Keratinocyte (primary cell): ENCODE measurements at regions not wholly inside any gene's neighbourhood (a gene's known extent, or its start where the extent isn't known, plus 50 kb on each side); places are given as distances from the start of the nearest gene placed in this dataset.
"Not testable (repeated sequence)": the region's sequence is repeated elsewhere in the genome, so short reads cannot be mapped to it uniquely, and the experiment has no call there.

ENCODE experiments used
- EZH2 ChIP-seq: IDR thresholded peaks from one replicate; pipeline ENCODE4 v1.6.1; 2012; ENCODE audit warnings: inconsistent platforms, mild to moderate bottlenecking, low read length, moderate library complexity
- TF ChIP-seq, protein P1 (sequence below), 3 experiments: IDR thresholded peaks in 1 of 3; conservative IDR thresholded peaks in 1 of 3; optimal IDR thresholded peaks in 1 of 3; 2 replicates in 2 of 3; 3 replicates in 1 of 3; pipeline versions ENCODE3 to v1.5.1; 2011; ENCODE audit warnings: low read length in 3 of 3, mild to moderate bottlenecking in 3 of 3, moderate library complexity in 2 of 3, control low read depth in 1 of 3, inconsistent platforms in 1 of 3; ENCODE audit not compliant: insufficient read depth in 2 of 3; ENCODE audit errors: extremely low read depth in 1 of 3

DNA sequence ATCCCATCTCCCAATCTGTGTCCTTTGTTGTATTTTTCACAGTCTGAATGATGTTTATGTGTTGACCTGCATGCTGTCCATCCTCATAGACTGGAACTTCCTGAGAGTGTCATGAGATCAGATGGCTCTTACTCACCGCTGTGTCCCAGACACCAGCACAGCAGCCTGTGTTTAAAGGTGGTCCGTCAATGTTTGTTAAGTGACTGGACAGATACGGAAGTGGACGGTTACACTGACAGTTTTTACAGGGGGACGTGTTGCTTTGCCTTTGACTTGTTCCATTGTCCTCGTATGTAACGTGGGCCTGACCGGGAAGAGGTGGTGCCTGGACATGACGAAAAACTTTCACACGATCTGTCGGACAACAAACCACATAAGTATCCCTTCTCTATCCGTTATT lies 56.7 kb upstream of the SULF2 start:
- TF ChIP-seq EZH2 = not testable (repeated sequence)
- TF ChIP-seq, protein P1, sequence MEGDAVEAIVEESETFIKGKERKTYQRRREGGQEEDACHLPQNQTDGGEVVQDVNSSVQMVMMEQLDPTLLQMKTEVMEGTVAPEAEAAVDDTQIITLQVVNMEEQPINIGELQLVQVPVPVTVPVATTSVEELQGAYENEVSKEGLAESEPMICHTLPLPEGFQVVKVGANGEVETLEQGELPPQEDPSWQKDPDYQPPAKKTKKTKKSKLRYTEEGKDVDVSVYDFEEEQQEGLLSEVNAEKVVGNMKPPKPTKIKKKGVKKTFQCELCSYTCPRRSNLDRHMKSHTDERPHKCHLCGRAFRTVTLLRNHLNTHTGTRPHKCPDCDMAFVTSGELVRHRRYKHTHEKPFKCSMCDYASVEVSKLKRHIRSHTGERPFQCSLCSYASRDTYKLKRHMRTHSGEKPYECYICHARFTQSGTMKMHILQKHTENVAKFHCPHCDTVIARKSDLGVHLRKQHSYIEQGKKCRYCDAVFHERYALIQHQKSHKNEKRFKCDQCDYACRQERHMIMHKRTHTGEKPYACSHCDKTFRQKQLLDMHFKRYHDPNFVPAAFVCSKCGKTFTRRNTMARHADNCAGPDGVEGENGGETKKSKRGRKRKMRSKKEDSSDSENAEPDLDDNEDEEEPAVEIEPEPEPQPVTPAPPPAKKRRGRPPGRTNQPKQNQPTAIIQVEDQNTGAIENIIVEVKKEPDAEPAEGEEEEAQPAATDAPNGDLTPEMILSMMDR (optimal IDR thresholded peaks at IDR 0.05 in 1 of 3, IDR thresholded peaks at IDR 0.05 in 1 of 3, conservative IDR thresholded peaks at IDR 0.05 in 1 of 3; ENCODE audit: extremely low read depth in 1 of 3, insufficient read depth in 2 of 3, low read length in 3 of 3) = not testable (repeated sequence)
